Right atrium auricular region (tissue), 2 donors: ENCODE measurements at regions not wholly inside any gene's neighbourhood (a gene's known extent, or its start where the extent isn't known, plus 50 kb on each side); places are given as distances from the start of the nearest gene placed in this dataset.

Experiments used
- DNase-seq: peaks from one replicate; pipeline ENCODE4 v3.0.0-alpha.2; 2019; ENCODE audit warnings: low spot score
- H3K27ac ChIP-seq, 2 donors: fragments of 200-600 bp; sonication (generic); 1 replicate in 1 of 2; 2 replicates in 1 of 2; pipeline ENCODE4 v1.5.1; 2016 to 2019
- H3K27me3 ChIP-seq, 2 donors: fragments of 200-600 bp; sonication (generic); one replicate each; pipeline versions ENCODE4 v1.5.1 to v1.6.0; 2017 to 2019
- H3K36me3 ChIP-seq: fragments of 200-600 bp; sonication (generic); one replicate; pipeline ENCODE4 v1.5.1; 2016
- H3K4me1 ChIP-seq, 2 donors: fragments of 200-600 bp; sonication (generic); one replicate each; pipeline versions ENCODE4 v1.5.1 to v1.6.0; 2017 to 2019
- H3K4me3 ChIP-seq, 2 donors: fragments of 200-600 bp; sonication (generic); 1 replicate in 1 of 2; 2 replicates in 1 of 2; pipeline ENCODE4 v1.5.1; 2017 to 2019; ENCODE audit warnings: mild to moderate bottlenecking in 1 of 2, moderate library complexity in 1 of 2
- H3K9me3 ChIP-seq, 2 donors: fragments of 200-600 bp; sonication (generic); one replicate each; pipeline ENCODE4 v1.5.1; 2019
- CTCF ChIP-seq, 2 donors: fragments of 200-600 bp; sonication (generic); IDR thresholded peaks; one replicate each; pipeline ENCODE4 v1.5.1; 2019; ENCODE audit warnings: antibody characterized with exemption in 2 of 2

GRCh38 chrX:8890794-8891193 lies 89.6 kb upstream of the FAM9A start:
- H3K36me3 ChIP-seq = no peaks in the 10 kb centered on the region
- no peak for DNase-seq
- H3K27me3 ChIP-seq = no peaks in the 10 kb centered on the region
- TF ChIP-seq CTCF (IDR thresholded peaks at IDR 0.05) = no peak
- H3K4me3 ChIP-seq = no peak overlapping the region
- H3K4me1 ChIP-seq = no peaks in the 10 kb centered on the region
- H3K27ac ChIP-seq = no peak overlapping the region
- H3K9me3 ChIP-seq = peaks cover 0 to 33% of the 10 kb centered on the region in 2 donors

DNA sequence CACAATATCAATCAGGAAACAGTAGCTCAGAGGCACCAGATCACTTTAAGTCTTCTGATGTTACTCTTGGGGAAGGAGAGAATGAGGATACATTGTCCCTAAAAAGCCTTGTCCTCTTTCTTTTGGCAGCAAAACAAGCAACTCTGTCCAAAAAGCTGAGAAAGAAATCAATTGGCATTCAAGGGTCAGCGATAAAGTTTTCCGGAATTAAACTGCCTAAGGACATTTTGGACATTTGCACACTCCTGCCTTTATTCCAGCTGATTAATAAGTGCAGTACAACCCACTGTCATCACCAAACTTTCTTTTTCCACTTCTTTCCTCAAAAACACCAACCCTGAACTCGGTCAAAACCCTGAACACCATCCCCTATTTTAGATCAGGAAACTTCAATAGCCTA lies 85.8 kb upstream of the FAM9A start:
- H3K9me3 ChIP-seq = peaks cover 0 to 14% of the 10 kb centered on the region in 2 donors
- H3K27me3 ChIP-seq = no peaks in the 10 kb centered on the region
- no peak for DNase-seq
- no peak for TF ChIP-seq CTCF (IDR thresholded peaks at IDR 0.05)
- no peak overlapping the region for H3K4me3 ChIP-seq
- no peak overlapping the region for H3K27ac ChIP-seq
- H3K36me3 ChIP-seq = no peaks in the 10 kb centered on the region
- H3K4me1 ChIP-seq = no peaks in the 10 kb centered on the region

DNA sequence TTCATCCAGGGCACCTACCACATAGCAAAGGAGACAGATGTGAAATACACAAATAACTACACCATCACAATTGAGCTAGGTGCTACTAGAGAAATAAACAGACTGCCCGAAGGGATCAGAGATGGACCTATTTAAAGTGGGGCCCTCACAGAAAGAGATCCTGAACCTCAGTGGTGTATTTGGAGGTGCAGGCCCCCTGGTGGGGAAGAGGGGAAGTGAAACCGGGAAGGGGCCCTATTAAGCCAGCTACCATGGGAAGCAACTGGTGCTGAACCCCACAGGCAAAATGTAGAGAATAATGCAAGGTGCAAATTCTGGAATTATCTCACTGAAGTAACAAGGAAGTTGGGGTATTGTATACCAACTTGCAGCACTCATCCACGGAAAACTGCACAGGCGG lies 78.6 kb upstream of the FAM9A start:
- Histone ChIP-seq H3K27me3 (no peaks in the 10 kb centered on the region), H3K27ac (no peak overlapping the region), H3K9me3 (no peaks in the 10 kb centered on the region), H3K36me3 (no peaks in the 10 kb centered on the region), H3K4me1 (no peaks in the 10 kb centered on the region), H3K4me3 (no peak overlapping the region)
- TF ChIP-seq CTCF (IDR thresholded peaks at IDR 0.05) = peak in 1 of 2 donors; percentile 43
- no peak for DNase-seq

- H3K27ac ChIP-seq = no peak overlapping the region
- H3K4me1 ChIP-seq = no peaks in the 10 kb centered on the region
- no peaks in the 10 kb centered on the region for H3K9me3 ChIP-seq
- TF ChIP-seq CTCF (IDR thresholded peaks at IDR 0.05) = no peak
- no peak overlapping the region for H3K4me3 ChIP-seq
- H3K27me3 ChIP-seq = no peaks in the 10 kb centered on the region
- no peaks in the 10 kb centered on the region for H3K36me3 ChIP-seq
- DNase-seq = no peak
Observed at GRCh38 chrX:8873956-8874355, 72.8 kb upstream of the FAM9A start.

DNA sequence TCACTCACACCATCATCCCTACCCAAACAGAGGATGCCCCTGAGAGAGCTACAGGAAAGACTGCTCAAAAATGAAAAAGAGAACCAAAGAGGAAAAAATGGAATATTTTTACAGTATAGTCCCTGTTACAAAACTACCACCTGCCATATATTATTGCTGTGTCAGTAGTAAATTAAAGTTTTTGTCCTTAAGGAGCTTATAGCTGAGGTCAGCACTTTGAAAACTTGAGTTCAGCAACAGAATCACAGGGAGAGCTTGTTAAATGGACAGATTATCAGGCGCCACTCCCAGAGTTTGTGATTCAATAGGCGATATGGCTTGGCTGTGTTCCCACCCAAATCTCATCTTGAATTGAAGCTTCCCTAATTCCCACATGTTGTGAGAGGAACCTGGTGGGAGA lies 71.9 kb upstream of the FAM9A start:
- Histone ChIP-seq H3K4me1 (no peaks in the 10 kb centered on the region), H3K27me3 (no peaks in the 10 kb centered on the region), H3K27ac (no peak overlapping the region), H3K4me3 (no peak overlapping the region), H3K9me3 (no peaks in the 10 kb centered on the region), H3K36me3 (no peaks in the 10 kb centered on the region)
- no peak for TF ChIP-seq CTCF (IDR thresholded peaks at IDR 0.05)
- no peak for DNase-seq

- H3K9me3 ChIP-seq = no peaks in the 10 kb centered on the region
- H3K4me1 ChIP-seq = no peaks in the 10 kb centered on the region
- TF ChIP-seq CTCF (IDR thresholded peaks at IDR 0.05) = no peak
- DNase-seq = no peak
- H3K27ac ChIP-seq = no peak overlapping the region
- H3K27me3 ChIP-seq = no peaks in the 10 kb centered on the region
- H3K4me3 ChIP-seq = no peak overlapping the region
- no peaks in the 10 kb centered on the region for H3K36me3 ChIP-seq
Observed at GRCh38 chrX:8870411-8870810, 69.2 kb upstream of the FAM9A start.
